Right renal cortex interstitium (tissue), 3 donors: ENCODE measurements at regions not wholly inside any gene's neighbourhood (a gene's known extent, or its start where the extent isn't known, plus 50 kb on each side); places are given as distances from the start of the nearest gene placed in this dataset.

ENCODE experiments used
- DNase-seq, 3 donors: peaks; one replicate each; pipeline ENCODE4 v3.0.0-alpha.2; 2013; ENCODE audit warnings: low read depth in 3 of 3, low spot score in 2 of 3

GRCh38 chr12:115712676-115713075, 564.8 kb downstream of the MED13L start:
- no peak for DNase-seq

- no peak for DNase-seq
These were observed 567.4 kb downstream of the MED13L start for GRCh38 chr12:115710104-115710564.

- DNase-seq = no peak
These were observed 567.9 kb downstream of the MED13L start for GRCh38 chr12:115709540-115710011.

- no peak for DNase-seq
These were observed 568.7 kb downstream of the MED13L start for GRCh38 chr12:115708801-115709200.

GRCh38 chr12:115700896-115701465, 576.5 kb downstream of the MED13L start:
- no peak for DNase-seq

- DNase-seq = no peak
These were observed 577.4 kb downstream of the MED13L start for GRCh38 chr12:115700081-115700480.

GRCh38 chr12:115698257-115698656, 579.2 kb downstream of the MED13L start:
- no peak for DNase-seq

GRCh38 chr12:115697340-115697739, 580.2 kb downstream of the MED13L start:
- no peak for DNase-seq

GRCh38 chr12:115694564-115694963, 582.9 kb downstream of the MED13L start:
- DNase-seq = no peak

- DNase-seq = no peak
These were observed 583.5 kb downstream of the MED13L start for GRCh38 chr12:115693970-115694369.

GRCh38 chr12:115691123-115691522, 586.4 kb downstream of the MED13L start:
- DNase-seq = no peak

GRCh38 chr12:115687094-115687493, 590.4 kb downstream of the MED13L start:
- no peak for DNase-seq

- DNase-seq = no peak
These were observed 594.2 kb downstream of the MED13L start for GRCh38 chr12:115683240-115683780.

GRCh38 chr12:115680967-115681366, 596.5 kb downstream of the MED13L start:
- DNase-seq = no peak

GRCh38 chr12:115672506-115673080, 604.9 kb downstream of the MED13L start:
- no peak for DNase-seq

GRCh38 chr12:115672086-115672485, 605.4 kb downstream of the MED13L start:
- DNase-seq = no peak

- DNase-seq = no peak
These were observed 606.6 kb downstream of the MED13L start for GRCh38 chr12:115670869-115671268.

- no peak for DNase-seq
These were observed 610.4 kb downstream of the MED13L start for GRCh38 chr12:115667116-115667515.

- DNase-seq = no peak
These were observed 611.3 kb downstream of the MED13L start for GRCh38 chr12:115666168-115666567.

GRCh38 chr12:115661112-115661511, 616.4 kb downstream of the MED13L start:
- DNase-seq = no peak

- no peak for DNase-seq
These were observed 617.2 kb downstream of the MED13L start for GRCh38 chr12:115660211-115660805.

GRCh38 chr12:115659422-115659821, 618.1 kb downstream of the MED13L start:
- DNase-seq = no peak
